SK-N-SH (cell line): ENCODE measurements at regions not wholly inside any gene's neighbourhood (a gene's known extent, or its start where the extent isn't known, plus 50 kb on each side); places are given as distances from the start of the nearest gene placed in this dataset.

ENCODE experiments used
- ELF1 ChIP-seq: IDR thresholded peaks from 2 replicates; pipeline ENCODE4 v1.4.0; 2012
- EP300 ChIP-seq, 2 experiments: IDR thresholded peaks; 2 replicates each; pipeline versions ENCODE4 v1.4.0 to v1.6.1; 2012; ENCODE audit warnings: borderline replicate concordance in 1 of 2, low read depth in 1 of 2, low read length in 1 of 2
- FOSL2 ChIP-seq: IDR thresholded peaks from 2 replicates; pipeline ENCODE4 v1.4.0; 2012; ENCODE audit warnings: low read depth, mild to moderate bottlenecking, moderate library complexity, borderline replicate concordance
- FOXJ3 ChIP-seq: sonication (generic); formaldehyde crosslinking; IDR thresholded peaks from 2 replicates; pipeline ENCODE4 v1.5.1; 2020; ENCODE audit warnings: mild to moderate bottlenecking, missing genetic modification reagents
- POLR2AphosphoS5 ChIP-seq: IDR thresholded peaks from 2 replicates; pipeline ENCODE4 v1.6.1; 2012; ENCODE audit warnings: low read depth, low read length
- SIN3A ChIP-seq: IDR thresholded peaks from 2 replicates; pipeline ENCODE4 v1.6.1; 2012; ENCODE audit warnings: low read depth, mild to moderate bottlenecking, low read length, moderate library complexity, borderline replicate concordance
- SMC3 ChIP-seq: IDR thresholded peaks from 2 replicates; pipeline ENCODE4 v1.6.1; 2012; ENCODE audit warnings: low read depth, low read length, improper control_type of control experiment
- TAF1 ChIP-seq: IDR thresholded peaks from 2 replicates; pipeline ENCODE4 v1.6.1; 2012; ENCODE audit warnings: low read depth, mild to moderate bottlenecking, low read length, moderate library complexity, borderline replicate concordance
- TEAD4 ChIP-seq: IDR thresholded peaks from 2 replicates; pipeline ENCODE4 v1.4.0; 2012; ENCODE audit warnings: mild to moderate bottlenecking, borderline replicate concordance; ENCODE audit not compliant: insufficient read depth
- YY1 ChIP-seq: IDR thresholded peaks from 2 replicates; pipeline ENCODE4 v1.4.0; 2012; ENCODE audit warnings: low read depth, mild to moderate bottlenecking
- TF ChIP-seq, protein P1 (sequence below): fragments of 200-600 bp; sonication (generic); IDR thresholded peaks from 2 replicates; pipeline ENCODE4 v1.6.1; 2017; ENCODE audit warnings: antibody characterized with exemption, mild to moderate bottlenecking, moderate library complexity
- TF ChIP-seq, protein P2 (sequence below): IDR thresholded peaks from 2 replicates; pipeline ENCODE4 v1.6.1; 2012; ENCODE audit warnings: mild to moderate bottlenecking, low read depth, low read length, moderate library complexity
- TF ChIP-seq, protein P3 (sequence below): IDR thresholded peaks from 2 replicates; pipeline ENCODE4 v1.4.0; 2012; ENCODE audit warnings: low read depth

DNA sequence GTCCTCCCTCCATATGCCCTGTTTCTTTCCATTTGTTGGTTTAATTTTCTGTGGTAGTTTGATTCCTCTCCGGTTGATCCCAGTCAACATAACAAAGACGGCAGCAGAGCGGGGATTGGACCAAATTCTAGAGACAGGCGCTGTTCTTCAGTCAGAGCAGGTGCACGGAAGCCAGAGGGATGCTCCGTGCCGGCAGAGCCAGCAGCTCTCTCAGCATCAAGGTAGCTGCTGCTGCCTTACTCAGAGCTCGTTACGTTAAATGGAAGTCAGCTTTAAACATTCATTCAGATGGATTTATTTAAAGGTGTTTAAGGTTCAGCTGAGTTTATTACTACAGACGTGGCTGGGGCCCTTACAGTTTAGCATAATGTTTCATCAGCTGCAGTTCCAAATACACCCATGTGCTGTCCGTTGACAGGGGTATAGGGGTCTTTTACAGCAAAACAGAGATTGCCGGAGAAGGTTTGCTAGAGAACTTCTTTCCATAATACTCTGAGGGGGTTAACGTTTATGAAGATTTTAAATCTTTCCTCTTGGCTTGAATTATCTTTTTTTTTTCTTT, 497.2 kb upstream of the PIK3C3 start:
- TF ChIP-seq FOXJ3 (CRISPR knock-in tag) = no peak
- TF ChIP-seq, protein P1, sequence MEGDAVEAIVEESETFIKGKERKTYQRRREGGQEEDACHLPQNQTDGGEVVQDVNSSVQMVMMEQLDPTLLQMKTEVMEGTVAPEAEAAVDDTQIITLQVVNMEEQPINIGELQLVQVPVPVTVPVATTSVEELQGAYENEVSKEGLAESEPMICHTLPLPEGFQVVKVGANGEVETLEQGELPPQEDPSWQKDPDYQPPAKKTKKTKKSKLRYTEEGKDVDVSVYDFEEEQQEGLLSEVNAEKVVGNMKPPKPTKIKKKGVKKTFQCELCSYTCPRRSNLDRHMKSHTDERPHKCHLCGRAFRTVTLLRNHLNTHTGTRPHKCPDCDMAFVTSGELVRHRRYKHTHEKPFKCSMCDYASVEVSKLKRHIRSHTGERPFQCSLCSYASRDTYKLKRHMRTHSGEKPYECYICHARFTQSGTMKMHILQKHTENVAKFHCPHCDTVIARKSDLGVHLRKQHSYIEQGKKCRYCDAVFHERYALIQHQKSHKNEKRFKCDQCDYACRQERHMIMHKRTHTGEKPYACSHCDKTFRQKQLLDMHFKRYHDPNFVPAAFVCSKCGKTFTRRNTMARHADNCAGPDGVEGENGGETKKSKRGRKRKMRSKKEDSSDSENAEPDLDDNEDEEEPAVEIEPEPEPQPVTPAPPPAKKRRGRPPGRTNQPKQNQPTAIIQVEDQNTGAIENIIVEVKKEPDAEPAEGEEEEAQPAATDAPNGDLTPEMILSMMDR = no peak
- no peak for TF ChIP-seq TAF1
- TF ChIP-seq, protein P2, sequence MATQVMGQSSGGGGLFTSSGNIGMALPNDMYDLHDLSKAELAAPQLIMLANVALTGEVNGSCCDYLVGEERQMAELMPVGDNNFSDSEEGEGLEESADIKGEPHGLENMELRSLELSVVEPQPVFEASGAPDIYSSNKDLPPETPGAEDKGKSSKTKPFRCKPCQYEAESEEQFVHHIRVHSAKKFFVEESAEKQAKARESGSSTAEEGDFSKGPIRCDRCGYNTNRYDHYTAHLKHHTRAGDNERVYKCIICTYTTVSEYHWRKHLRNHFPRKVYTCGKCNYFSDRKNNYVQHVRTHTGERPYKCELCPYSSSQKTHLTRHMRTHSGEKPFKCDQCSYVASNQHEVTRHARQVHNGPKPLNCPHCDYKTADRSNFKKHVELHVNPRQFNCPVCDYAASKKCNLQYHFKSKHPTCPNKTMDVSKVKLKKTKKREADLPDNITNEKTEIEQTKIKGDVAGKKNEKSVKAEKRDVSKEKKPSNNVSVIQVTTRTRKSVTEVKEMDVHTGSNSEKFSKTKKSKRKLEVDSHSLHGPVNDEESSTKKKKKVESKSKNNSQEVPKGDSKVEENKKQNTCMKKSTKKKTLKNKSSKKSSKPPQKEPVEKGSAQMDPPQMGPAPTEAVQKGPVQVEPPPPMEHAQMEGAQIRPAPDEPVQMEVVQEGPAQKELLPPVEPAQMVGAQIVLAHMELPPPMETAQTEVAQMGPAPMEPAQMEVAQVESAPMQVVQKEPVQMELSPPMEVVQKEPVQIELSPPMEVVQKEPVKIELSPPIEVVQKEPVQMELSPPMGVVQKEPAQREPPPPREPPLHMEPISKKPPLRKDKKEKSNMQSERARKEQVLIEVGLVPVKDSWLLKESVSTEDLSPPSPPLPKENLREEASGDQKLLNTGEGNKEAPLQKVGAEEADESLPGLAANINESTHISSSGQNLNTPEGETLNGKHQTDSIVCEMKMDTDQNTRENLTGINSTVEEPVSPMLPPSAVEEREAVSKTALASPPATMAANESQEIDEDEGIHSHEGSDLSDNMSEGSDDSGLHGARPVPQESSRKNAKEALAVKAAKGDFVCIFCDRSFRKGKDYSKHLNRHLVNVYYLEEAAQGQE = no peak
- no peak for TF ChIP-seq FOSL2
- no peak for TF ChIP-seq SMC3
- TF ChIP-seq TEAD4 = no peak
- TF ChIP-seq, protein P3, sequence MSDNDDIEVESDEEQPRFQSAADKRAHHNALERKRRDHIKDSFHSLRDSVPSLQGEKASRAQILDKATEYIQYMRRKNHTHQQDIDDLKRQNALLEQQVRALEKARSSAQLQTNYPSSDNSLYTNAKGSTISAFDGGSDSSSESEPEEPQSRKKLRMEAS = no peak
- no peak for TF ChIP-seq SIN3A
- TF ChIP-seq YY1 = no peak
- no peak for TF ChIP-seq ELF1
- TF ChIP-seq POLR2AphosphoS5 = no peak
- TF ChIP-seq EP300 (IDR thresholded peaks at IDR 0.05; ENCODE audit: borderline replicate concordance in 1 of 2, low read depth in 1 of 2, low read length in 1 of 2) = no peak
